ENCODE measurements at regions not wholly inside any gene's neighbourhood (a gene's known extent, or its start where the extent isn't known, plus 50 kb on each side); places are given as distances from the start of the nearest gene placed in this dataset.

DNA sequence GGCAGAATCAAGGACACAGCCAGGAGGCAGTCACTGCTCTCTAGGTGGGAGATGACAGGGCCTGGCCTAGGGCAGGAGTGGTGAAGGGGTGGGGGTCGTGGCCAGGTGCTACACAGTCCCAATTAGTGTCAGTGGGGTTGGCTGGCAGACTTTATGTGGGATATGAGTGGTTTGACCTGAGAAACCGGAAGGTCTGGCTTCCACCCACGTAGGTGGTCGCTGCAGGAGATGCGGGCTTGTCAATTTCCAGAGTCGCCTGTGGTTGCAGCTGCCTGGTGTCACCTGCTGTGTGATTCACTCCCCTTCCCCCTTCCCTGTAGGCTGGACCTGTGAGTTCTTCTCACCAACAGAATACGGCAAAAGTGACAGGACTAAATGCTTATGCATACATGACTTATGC is 124.3 kb downstream of the KLF6 start:
- no peak for ATAC-seq (ENCODE audit: low read depth)

More for the DNA sequence above, 124.3 kb downstream of the KLF6 start:
- intact Hi-C loops (cut with micrococcal nuclease): no loop called here
- H4K5ac ChIP-seq (ENCODE audit: low read depth, low read length): no peak overlapping the region
- H3K56ac ChIP-seq (ENCODE audit: extremely low read depth, insufficient read depth, low read length): no peak overlapping the region
- H3K9me1 ChIP-seq (ENCODE audit: insufficient read depth, low read length): no peaks in the 10 kb centered on the region
- H2BK20ac ChIP-seq (ENCODE audit: low read depth, low read length): no peak overlapping the region
- no peak overlapping the region for H3K9ac ChIP-seq (ENCODE audit: low read depth, low read length)
- ChIA-PET CTCF (no interaction called here), POLR2A (ENCODE audit: unreplicated experiment) (no interaction called here)
- no peak overlapping the region for H3K14ac ChIP-seq (replicated peaks; ENCODE audit: low read depth, low read length)
- H3K18ac ChIP-seq (ENCODE audit: low read depth, low read length): no peak overlapping the region
- no peak overlapping the region for H2BK5ac ChIP-seq (ENCODE audit: low read depth, low read length, poor library complexity, severe bottlenecking)
- H4K20me1 ChIP-seq (ENCODE audit: insufficient read depth, low read length): no peaks in the 10 kb centered on the region
- H2AK5ac ChIP-seq (ENCODE audit: low read depth, low read length): no peak overlapping the region
- in situ Hi-C loops (cut with MboI; ENCODE audit: low sequenced_read_pairs): no loop called here
- no peaks in the 10 kb centered on the region for H3K36me3 ChIP-seq (ENCODE audit: control insufficient read depth, insufficient read depth, low read length)
- no peak overlapping the region for H3K23ac ChIP-seq (ENCODE audit: low read depth, low read length)
- no TSS peak for BruUV-seq (replicated peaks)
- no peak overlapping the region for H4K91ac ChIP-seq (ENCODE audit: insufficient read depth, low read depth, low read length)
- dilution Hi-C loops (cut with HindIII; ENCODE audit: low sequenced_read_pairs, unreplicated experiment): no loop called here
- DNase-seq: no peak
- no peak overlapping the region for H4K8ac ChIP-seq (ENCODE audit: low read depth in 2 of 2, low read length in 2 of 2)
- no peak overlapping the region for H2BK15ac ChIP-seq (ENCODE audit: low read depth, low read length)
- 93% methylated on average over 3 of the region's 7 CpGs; no CpG with 5 or more reads in 1 of the 2 experiments for WGBS, 2 experiments (ENCODE audit: extremely low coverage in 2 of 2, insufficient read length in 1 of 2)
- no peak overlapping the region for H3K4ac ChIP-seq (ENCODE audit: low read depth, low read length)
- no peak overlapping the region for H2AK9ac ChIP-seq (replicated peaks; ENCODE audit: low read depth, low read length, poor library complexity)
- H3K4me2 ChIP-seq (ENCODE audit: low read depth, low read length): no peak overlapping the region
- H2AFZ ChIP-seq (replicated peaks; ENCODE audit: low read length, poor library complexity): no peak overlapping the region
- H3K79me1 ChIP-seq (ENCODE audit: low read depth in 1 of 2, low read length in 2 of 2): no peaks in the 10 kb centered on the region
- no peaks in the 10 kb centered on the region for H3K9me3 ChIP-seq (ENCODE audit: control insufficient read depth, insufficient read depth, low read length)
- no peak overlapping the region for H3K4me3 ChIP-seq (ENCODE audit: insufficient read depth, low read depth, low read length)
- no peaks in the 10 kb centered on the region for H3K4me1 ChIP-seq (ENCODE audit: control insufficient read depth, insufficient read depth, low read length)
- no peak for TF ChIP-seq MAZ (IDR thresholded peaks at IDR 0.05; ENCODE audit: borderline replicate concordance, low read depth, low read length)
- TF ChIP-seq, protein P1, sequence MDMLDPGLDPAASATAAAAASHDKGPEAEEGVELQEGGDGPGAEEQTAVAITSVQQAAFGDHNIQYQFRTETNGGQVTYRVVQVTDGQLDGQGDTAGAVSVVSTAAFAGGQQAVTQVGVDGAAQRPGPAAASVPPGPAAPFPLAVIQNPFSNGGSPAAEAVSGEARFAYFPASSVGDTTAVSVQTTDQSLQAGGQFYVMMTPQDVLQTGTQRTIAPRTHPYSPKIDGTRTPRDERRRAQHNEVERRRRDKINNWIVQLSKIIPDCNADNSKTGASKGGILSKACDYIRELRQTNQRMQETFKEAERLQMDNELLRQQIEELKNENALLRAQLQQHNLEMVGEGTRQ (IDR thresholded peaks at IDR 0.05; ENCODE audit: low read depth, low read length): no peak
- TF ChIP-seq CEBPB (IDR thresholded peaks at IDR 0.05; ENCODE audit: low read depth, low read length): no peak
- TF ChIP-seq BHLHE40 (IDR thresholded peaks at IDR 0.05; ENCODE audit: low read depth, low read length): no peak
- no peak for TF ChIP-seq SMC3 (IDR thresholded peaks at IDR 0.05; ENCODE audit: low read depth, low read length)
- no peak for TF ChIP-seq POLR2A (IDR thresholded peaks at IDR 0.05; ENCODE audit: low read depth, low read length)
- no peak for TF ChIP-seq MAFK (IDR thresholded peaks at IDR 0.05; ENCODE audit: low read depth, low read length)
- TF ChIP-seq CHD1 (IDR thresholded peaks at IDR 0.05; ENCODE audit: low read depth, low read length): no peak
- no peak for TF ChIP-seq CTCF (conservative IDR thresholded peaks at IDR 0.05; ENCODE audit: low read depth, low read length)
- no peak for TF ChIP-seq MXI1 (IDR thresholded peaks at IDR 0.05; ENCODE audit: borderline replicate concordance, low read depth, low read length)
- TF ChIP-seq NFE2L2 (IDR thresholded peaks at IDR 0.05; ENCODE audit: low read depth, low read length): no peak
- no peak for TF ChIP-seq RFX5 (IDR thresholded peaks at IDR 0.05; ENCODE audit: low read depth, low read length)
- no peak for TF ChIP-seq FOS (IDR thresholded peaks at IDR 0.05; ENCODE audit: low read depth, low read length)
- TF ChIP-seq RAD21 (IDR thresholded peaks at IDR 0.05; ENCODE audit: low read length): no peak
- TF ChIP-seq, protein P2, sequence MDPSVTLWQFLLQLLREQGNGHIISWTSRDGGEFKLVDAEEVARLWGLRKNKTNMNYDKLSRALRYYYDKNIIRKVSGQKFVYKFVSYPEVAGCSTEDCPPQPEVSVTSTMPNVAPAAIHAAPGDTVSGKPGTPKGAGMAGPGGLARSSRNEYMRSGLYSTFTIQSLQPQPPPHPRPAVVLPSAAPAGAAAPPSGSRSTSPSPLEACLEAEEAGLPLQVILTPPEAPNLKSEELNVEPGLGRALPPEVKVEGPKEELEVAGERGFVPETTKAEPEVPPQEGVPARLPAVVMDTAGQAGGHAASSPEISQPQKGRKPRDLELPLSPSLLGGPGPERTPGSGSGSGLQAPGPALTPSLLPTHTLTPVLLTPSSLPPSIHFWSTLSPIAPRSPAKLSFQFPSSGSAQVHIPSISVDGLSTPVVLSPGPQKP (IDR thresholded peaks at IDR 0.05; ENCODE audit: borderline replicate concordance, low read depth, low read length): no peak
- TF ChIP-seq RCOR1 (IDR thresholded peaks at IDR 0.05; ENCODE audit: insufficient replicate concordance, low read length): no peak
- H2BK120ac ChIP-seq (ENCODE audit: low read depth, low read length): no peak overlapping the region
- H3K27ac ChIP-seq (ENCODE audit: insufficient read depth, low read length): no peak overlapping the region
- no peaks in the 10 kb centered on the region for H3K27me3 ChIP-seq (ENCODE audit: control insufficient read depth, insufficient read depth, low read length)
